Fibroblast of pulmonary artery (primary cell): ENCODE measurements at regions not wholly inside any gene's neighbourhood (a gene's known extent, or its start where the extent isn't known, plus 50 kb on each side); places are given as distances from the start of the nearest gene placed in this dataset.

Source experiments
- DNase-seq: peaks from one replicate; pipeline ENCODE4 v3.0.0-alpha.2; 2010; ENCODE audit warnings: low read depth
- H3K4me3 ChIP-seq: replicated peaks from 2 replicates; pipeline ENCODE4 v1.5.1; 2011; ENCODE audit warnings: low read depth, mild to moderate bottlenecking, control low read depth, low read length, moderate library complexity
- TF ChIP-seq, protein P1 (sequence below): IDR thresholded peaks from 2 replicates; pipeline ENCODE4 v1.5.1; 2011; ENCODE audit warnings: mild to moderate bottlenecking, control low read depth, low read length, inconsistent platforms; ENCODE audit errors: missing control alignments

DNA sequence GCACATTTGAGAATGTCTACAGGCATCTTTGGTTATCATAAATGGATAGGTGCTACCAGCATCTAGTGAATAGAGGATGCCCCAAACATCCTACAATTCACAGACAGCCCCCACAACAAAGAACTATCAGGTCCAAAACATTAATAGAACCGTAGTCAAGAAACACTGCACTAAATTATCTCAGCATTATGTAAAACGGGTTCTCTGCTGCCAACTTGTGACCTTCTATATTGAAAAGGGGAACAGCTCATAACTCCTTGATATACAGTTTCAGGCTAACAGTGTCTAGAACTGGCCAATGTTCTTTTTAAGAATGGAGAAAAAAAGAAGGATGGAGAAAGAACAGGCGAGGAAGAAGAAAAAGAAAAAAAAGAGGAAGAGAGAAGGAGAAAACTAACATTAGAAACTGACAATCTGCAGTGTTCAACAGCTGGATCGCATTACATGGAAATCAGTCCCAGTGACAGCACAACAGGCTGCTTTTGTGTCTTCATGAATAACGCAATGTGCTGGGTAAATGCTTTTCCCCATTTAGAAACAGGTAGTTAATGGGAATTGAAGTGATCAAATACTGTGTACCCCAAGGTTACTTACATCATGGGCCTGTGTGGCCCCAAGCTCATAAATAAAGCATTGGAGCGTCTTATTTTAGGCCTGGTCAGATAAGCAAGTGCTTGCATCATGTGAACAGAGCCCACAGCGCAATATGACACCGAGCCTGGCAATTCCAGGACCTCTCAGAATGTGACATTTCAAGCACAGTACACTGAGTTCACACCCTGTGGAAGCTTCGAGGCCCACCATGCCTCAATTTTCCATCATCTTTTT lies 339.5 kb downstream of the DHX15 start:
- H3K4me3 ChIP-seq = no peak overlapping the region
- DNase-seq = no peak
- TF ChIP-seq, protein P1, sequence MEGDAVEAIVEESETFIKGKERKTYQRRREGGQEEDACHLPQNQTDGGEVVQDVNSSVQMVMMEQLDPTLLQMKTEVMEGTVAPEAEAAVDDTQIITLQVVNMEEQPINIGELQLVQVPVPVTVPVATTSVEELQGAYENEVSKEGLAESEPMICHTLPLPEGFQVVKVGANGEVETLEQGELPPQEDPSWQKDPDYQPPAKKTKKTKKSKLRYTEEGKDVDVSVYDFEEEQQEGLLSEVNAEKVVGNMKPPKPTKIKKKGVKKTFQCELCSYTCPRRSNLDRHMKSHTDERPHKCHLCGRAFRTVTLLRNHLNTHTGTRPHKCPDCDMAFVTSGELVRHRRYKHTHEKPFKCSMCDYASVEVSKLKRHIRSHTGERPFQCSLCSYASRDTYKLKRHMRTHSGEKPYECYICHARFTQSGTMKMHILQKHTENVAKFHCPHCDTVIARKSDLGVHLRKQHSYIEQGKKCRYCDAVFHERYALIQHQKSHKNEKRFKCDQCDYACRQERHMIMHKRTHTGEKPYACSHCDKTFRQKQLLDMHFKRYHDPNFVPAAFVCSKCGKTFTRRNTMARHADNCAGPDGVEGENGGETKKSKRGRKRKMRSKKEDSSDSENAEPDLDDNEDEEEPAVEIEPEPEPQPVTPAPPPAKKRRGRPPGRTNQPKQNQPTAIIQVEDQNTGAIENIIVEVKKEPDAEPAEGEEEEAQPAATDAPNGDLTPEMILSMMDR = no peak

DNA sequence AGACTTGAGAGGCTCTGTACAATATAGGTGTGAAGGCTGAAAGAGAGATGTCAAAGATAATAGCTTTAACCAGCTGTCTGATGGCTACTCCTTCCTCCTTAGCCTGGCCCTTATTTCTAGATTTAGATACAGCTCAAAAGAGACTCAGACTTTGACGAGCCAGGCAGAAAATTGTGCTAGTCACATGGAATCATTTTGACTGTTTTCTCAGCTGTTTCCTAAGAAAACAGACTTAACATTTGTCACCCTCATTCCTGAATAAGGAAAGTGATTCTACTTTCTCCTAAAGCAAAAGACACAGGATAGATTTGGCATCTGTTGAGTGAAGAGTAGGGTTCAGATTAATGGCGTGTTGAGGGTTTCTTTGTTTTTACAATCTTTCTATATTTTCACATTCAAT lies 340.7 kb downstream of the DHX15 start:
- no peak overlapping the region for H3K4me3 ChIP-seq
- TF ChIP-seq, protein P1 = no peak
- DNase-seq = no peak

DNA sequence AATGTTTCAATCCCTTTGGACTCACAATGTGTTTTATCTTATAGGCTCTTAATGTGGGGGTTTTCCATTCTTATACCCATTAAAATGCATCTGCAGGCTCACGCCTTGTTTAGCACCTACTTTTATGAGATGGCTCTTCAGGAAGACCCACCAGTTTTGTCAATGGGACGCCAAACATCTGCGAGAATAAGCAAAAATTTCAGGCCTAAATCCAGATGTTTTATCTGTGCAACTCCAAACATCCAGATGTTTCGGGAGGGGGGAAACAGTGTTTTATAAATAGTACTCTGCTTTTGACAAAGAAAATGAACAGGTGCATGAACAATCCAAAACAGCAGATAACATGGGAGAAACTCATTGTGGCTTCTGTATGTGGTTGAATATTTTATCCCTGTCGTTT lies 342.8 kb downstream of the DHX15 start:
- TF ChIP-seq, protein P1 = no peak
- no peak for DNase-seq
- H3K4me3 ChIP-seq = no peak overlapping the region

DNA sequence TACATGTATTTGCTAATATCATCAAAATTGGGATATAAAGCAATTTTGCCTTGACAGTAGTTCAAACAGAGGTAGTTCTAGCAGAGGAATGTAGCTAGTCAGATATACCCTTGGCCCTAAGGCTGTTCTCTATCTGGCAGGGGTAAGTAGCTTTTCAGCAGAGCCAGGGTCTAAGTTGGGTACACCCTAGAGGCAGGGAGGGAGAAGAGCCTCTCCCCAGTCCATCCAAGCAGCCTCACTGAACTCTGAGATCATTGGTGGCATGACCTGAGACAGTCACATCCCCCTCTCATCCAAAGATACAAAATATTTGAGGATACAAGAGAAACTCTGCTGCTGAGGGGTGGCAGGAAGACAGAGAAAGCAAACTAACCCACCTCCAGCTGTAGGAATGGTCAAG lies 343.7 kb downstream of the DHX15 start:
- H3K4me3 ChIP-seq = no peak overlapping the region
- DNase-seq = no peak
- TF ChIP-seq, protein P1 = no peak

DNA sequence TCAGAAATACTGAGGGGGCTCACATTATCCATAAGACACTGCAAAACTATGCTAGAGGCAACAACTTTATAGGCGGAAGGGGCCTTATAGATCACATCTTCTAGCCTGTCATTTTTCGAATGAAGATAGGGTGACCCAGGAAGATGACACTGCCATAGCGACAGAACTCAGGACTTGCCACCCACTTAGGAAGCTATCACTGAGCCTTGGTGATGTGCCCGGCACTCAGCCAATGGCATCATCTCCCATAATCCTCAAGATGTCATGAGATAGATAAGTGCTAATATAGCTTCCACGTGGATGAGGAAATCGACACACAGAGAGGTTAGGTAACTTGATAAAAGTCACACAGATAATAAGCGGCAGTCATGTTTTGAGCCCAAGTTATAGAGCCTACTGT lies 346.6 kb downstream of the DHX15 start:
- DNase-seq = no peak
- TF ChIP-seq, protein P1 = no peak
- no peak overlapping the region for H3K4me3 ChIP-seq

DNA sequence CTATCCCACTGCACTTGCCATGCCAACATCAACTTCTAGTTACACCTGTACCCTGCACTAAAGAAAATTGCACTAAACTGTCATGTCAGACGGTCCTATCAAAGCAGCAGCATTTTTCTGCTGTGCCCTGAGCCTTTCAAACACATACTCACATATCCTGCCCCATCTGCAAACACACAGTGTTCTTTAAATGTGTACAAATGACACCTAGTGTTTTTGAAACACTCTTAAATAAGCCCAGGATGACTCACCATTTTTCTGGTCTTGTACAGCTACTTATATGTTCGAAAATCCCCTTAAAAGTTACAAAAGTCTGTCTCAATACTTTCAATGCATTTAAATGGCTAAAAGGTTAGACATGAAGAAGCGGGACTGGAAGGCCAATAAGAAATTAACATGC lies 346.7 kb upstream of the PPARGC1A start:
- no peak for DNase-seq
- TF ChIP-seq, protein P1 = no peak
- no peak overlapping the region for H3K4me3 ChIP-seq

DNA sequence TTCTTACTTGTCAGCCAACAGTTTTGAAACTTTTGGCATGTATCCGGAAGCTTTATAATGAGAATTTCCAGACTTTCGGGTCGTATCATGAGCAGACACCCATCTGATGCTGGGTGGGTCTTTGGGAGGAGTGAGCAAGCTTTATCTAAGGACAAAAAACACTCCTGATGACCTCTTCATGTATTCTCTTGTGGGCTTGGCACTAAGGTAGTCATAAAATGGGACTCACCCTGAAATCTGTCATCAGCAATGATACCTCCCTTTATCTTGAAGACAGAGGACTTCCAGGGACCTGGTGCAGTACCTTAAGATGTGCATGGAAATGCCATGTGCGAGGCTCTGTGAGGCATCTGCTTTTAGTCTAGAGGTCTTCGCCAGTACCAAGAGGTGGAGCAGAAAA lies 346.3 kb upstream of the PPARGC1A start:
- H3K4me3 ChIP-seq = no peak overlapping the region
- DNase-seq = no peak
- TF ChIP-seq, protein P1 = no peak
